ENCODE measurements at regions not wholly inside any gene's neighbourhood (a gene's known extent, or its start where the extent isn't known, plus 50 kb on each side); places are given as distances from the start of the nearest gene placed in this dataset.

DNA sequence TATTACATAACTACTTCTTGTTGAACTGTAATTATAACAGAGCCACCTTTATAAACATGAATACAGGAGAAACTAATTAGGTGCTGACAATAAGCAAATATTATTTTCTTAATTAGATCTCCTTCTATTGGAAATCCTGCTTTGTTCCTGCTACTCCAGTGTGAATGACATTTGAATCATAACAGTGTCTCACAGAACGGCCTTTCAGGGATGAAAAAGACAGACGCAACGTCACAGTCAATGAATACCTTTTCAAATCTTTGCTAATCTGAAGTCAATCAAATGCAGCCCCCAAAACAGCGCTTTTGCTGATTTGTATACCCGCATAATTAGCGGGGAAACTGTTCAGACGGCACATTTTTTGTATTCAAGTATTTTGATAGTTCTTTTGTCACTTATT, 240.4 kb upstream of the CDH8 start:
- no peak overlapping the region for H2BK12ac ChIP-seq (ENCODE audit: insufficient read length, low read depth, low read length)
- no peak overlapping the region for H3K9ac ChIP-seq (ENCODE audit: extremely low read depth, insufficient read length, low read length)
- H3K14ac ChIP-seq (ENCODE audit: insufficient read depth, low read length), result no peak overlapping the region
- H3K79me2 ChIP-seq (ENCODE audit: insufficient read depth, low read length), result no peaks in the 10 kb centered on the region
- H4K5ac ChIP-seq (ENCODE audit: insufficient read length, low read depth, low read length), result no peak overlapping the region
- H3K36me3 Mint-ChIP-seq (ENCODE audit: insufficient read depth in 1 of 3, low read depth in 3 of 3), result no peaks in the 10 kb centered on the region
- no peak overlapping the region for H3K4me3 Mint-ChIP-seq
- H3K23ac ChIP-seq (ENCODE audit: insufficient read length, low read depth, low read length), result no peak overlapping the region
- H3K4me1 Mint-ChIP-seq, result peaks cover 26 to 38% of the 10 kb centered on the region in 2 experiments
- DNase-seq, result no peak
- no peak overlapping the region for H3K27ac ChIP-seq (ENCODE audit: insufficient read length, low read depth, low read length)
- H3K27me3 Mint-ChIP-seq (ENCODE audit: low read depth), result no peaks in the 10 kb centered on the region
- no peak overlapping the region for H3T11ph ChIP-seq (ENCODE audit: low read length)
- no peak overlapping the region for H2AK5ac ChIP-seq (ENCODE audit: insufficient read length, low read length)
- H3K23me2 ChIP-seq (ENCODE audit: insufficient read length, low read depth, low read length, poor library complexity, severe bottlenecking), result no peaks in the 10 kb centered on the region
- H4K8ac ChIP-seq (replicated peaks; ENCODE audit: insufficient read length, low read depth, low read length), result no peak overlapping the region
- TF ChIP-seq CTCF (conservative IDR thresholded peaks at IDR 0.05), result no peak
- no CpG with 5 or more reads among the region's 7 CpGs for WGBS (ENCODE audit: extremely low coverage, insufficient read length, low lambda C conversion rate)
- H3K4ac ChIP-seq (ENCODE audit: low read depth, low read length), result no peak overlapping the region
- no peaks in the 10 kb centered on the region; the same call in 1 of the 2 replicates for H3K4me1 ChIP-seq (ENCODE audit: insufficient read depth, low read length)
- no peak overlapping the region for H2BK15ac ChIP-seq (ENCODE audit: low read depth, low read length)
- no peak overlapping the region for H4K91ac ChIP-seq (ENCODE audit: insufficient read length, low read depth, low read length)
- H2AFZ ChIP-seq (ENCODE audit: low read length), result no peak overlapping the region
- H3K9me3 Mint-ChIP-seq, result no peaks in the 10 kb centered on the region
- no peak overlapping the region for H3K56ac ChIP-seq (ENCODE audit: insufficient read length, low read depth, low read length)
- no peaks in the 10 kb centered on the region for H3K27me3 ChIP-seq (ENCODE audit: insufficient read depth, low read length)
- no peak overlapping the region for H3K4me2 ChIP-seq (ENCODE audit: insufficient read depth, insufficient read length, low read length)
- H4K20me1 ChIP-seq (ENCODE audit: control insufficient read depth, insufficient read depth, insufficient read length), result no peaks in the 10 kb centered on the region
- H3K18ac ChIP-seq (ENCODE audit: insufficient read length, low read depth, low read length), result no peak overlapping the region
- H3K79me1 ChIP-seq (ENCODE audit: insufficient read depth, low read depth, low read length, poor library complexity, severe bottlenecking), result no peaks in the 10 kb centered on the region
- H2BK20ac ChIP-seq (ENCODE audit: low read depth, low read length, poor library complexity, severe bottlenecking), result no peak overlapping the region
- no peak overlapping the region for H2BK5ac ChIP-seq (ENCODE audit: insufficient read length, low read length)
- H3K27ac Mint-ChIP-seq, result no peak overlapping the region
- H3K9me3 ChIP-seq (ENCODE audit: control insufficient read depth, low read depth, low read length), result no peaks in the 10 kb centered on the region
- no peak overlapping the region for H2BK120ac ChIP-seq (ENCODE audit: low read depth, low read length, poor library complexity, severe bottlenecking)

Data from H9 (cell line).